Activated T-cell treated with anti-CD3 and anti-CD28 coated beads for 24 hours (primary cell): ENCODE measurements at regions not wholly inside any gene's neighbourhood (a gene's known extent, or its start where the extent isn't known, plus 50 kb on each side); places are given as distances from the start of the nearest gene placed in this dataset.

Source experiments
- DNase-seq: peaks from one replicate; pipeline ENCODE4 v3.0.0-alpha.2; 2020; ENCODE audit warnings: low read depth

GRCh38 chr10:84053626-84054025 is 85.7 kb upstream of the GHITM start:
- DNase-seq: no peak

DNA sequence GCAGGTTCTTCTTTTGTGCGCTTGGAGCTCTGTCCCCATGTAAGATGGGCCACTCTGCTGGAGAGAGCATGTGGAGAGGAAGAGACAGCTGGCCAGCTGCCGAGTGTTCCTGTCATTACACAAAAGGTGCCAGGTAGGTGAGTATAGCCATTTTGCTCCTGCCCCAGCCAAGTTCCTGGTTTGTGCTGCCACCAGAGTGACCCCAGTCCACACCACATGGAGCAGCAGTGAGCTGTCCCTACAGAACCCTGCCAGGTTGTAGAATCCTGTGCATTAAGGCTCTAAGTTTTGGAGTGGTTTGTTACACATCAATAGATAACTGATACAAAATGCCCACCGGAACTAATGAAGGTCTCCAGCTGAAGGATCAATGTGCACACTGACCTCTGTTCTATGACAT is 84.6 kb upstream of the GHITM start:
- no peak for DNase-seq

DNA sequence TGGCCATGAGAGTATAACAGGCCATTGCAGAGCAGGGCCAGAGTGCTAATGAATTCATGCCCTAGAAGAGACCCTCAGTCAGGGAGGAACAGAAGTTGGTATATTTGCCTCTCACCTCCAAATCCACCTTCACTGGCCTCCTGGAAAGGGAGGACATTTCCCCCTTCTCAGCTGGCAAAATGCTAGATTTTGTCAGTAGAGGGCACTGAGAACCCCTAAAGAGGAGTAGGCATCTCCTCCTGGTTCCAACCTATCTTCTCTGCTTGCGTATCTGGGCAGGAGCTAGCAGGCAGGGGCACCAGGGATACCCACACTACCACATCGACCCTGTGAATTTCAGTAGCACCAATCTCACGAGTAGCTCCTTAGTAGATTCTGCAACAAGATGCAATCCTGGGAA is 79.8 kb upstream of the GHITM start:
- DNase-seq: no peak

DNA sequence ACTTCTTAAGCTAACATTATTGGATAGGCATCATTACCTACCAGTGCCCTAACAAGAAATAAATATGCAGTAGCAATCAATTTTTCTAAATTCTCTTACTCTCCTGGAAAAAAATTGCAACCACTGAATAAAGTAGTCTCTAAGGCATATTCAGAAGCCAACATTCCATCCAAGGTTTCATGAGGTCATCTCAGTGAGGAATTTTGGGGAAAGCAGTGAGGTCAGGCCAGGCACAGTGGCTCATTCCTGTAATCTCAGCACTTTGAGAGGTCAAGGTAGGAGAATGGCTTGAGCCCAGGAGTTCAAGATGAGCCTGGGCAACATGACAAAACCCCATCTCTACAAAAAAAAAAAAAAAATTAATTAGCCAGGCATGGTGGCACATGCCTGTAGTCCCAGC is 75.9 kb upstream of the GHITM start:
- DNase-seq: no peak

DNA sequence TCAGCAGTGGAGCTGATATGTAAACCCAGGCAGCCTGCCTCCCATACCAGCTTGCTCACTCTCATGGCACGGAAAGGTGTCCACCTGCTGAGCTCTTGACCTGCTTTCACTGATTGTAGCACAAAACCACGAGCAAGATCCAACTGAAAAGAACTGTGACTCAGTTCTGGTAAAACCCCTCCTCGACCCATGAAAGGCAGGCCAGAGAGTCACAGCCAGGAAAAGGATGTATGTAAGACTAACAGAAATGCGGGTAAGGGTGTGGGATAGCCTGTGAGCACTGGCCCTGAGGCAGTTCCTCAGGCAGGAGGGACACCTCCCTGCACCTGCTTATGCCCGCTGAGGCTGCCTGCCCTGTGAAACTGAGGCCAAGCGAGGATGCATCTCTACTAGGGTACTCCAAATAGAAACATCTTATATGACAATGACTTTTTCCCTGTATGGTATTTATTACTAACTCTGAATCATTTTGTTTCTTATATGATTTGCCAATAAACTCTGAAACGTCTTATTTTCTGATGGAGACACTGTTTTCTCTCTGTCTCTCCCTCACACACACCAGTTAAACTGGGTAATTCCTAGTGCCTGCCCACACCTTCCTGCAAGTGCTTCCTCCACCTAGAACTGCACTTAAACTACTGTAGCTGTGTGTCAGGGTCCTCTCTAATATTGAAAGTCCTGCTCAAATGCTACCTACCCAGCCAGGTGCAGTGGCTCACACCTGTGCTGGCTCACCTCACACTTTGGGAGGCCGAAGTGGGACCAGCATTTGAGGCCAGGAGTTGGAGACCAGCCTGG is 73.3 kb upstream of the GHITM start:
- no peak for DNase-seq

DNA sequence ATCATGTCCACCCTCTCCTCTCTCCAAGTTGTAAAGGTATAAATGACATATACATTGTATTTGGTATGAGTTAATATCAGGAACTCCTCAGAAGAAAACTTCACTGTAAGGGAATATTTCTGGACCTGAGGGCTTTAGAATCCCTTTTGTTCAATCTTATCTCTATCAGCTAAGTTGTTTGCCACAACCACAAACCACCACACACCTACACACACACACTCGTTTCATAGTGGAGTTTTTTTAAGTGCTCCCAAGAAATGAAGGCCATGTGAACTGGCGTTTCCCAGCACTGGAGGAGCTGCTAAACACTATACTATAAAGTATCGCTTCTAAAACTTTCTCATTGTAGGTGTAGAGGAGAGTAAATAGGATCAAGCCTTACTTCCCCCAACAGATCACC is 64.8 kb upstream of the GHITM start:
- no peak for DNase-seq

DNA sequence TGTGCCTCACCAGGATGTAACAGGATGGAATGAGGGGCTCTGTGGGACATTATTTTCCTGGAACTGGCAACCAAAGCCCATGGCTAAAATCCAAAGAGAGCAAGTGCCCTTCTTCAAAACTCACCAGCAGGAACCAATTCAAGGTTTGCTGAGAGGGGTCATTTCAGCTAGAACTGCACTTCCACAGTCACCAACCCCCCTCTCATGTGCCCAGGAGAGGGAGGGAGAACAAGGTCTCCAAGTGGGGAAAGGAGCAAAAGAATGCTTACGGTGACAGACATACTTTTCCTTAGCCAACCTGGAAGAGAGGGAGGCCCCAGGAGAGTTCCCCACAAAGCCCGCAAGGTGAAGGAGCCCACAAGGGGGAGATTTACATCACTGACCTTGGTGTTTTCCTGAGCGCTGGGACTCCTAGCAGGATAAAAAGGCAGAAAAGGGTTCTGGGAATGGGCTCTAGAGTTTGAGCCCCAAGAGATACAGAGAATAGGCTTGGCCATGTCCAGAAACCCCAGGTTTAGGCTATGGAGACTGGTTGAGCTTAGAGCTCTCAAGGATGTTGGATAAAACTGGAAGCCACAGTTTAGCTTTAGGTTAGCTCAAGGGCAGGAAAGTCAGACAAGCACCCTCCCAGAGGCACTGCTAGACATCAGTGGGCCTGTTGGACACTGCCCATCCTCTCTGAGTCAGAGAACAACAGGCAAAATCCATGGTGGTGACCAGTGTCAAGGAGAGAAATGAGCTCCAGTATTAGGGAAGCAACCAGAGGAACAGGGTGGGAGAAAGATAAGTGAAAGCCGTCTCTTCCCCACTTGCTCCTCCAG is 63.9 kb upstream of the GHITM start:
- no peak for DNase-seq

DNA sequence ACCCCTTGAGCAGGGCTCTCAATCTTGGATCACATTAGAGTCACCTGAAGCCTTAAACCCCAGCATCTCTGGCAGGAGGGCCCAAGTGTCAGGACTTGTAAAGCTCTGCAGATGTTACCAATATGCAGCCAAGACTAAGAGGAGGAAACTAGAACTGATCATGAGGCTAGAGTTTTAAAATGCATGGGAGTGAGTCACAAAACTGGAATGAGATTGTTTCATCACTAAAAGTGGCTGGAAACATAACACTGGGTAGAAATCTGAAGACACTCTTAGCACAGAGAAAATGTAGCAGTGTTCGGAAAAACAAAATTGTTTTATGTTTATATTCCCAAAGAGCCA is 63.3 kb upstream of the GHITM start:
- no peak for DNase-seq

DNA sequence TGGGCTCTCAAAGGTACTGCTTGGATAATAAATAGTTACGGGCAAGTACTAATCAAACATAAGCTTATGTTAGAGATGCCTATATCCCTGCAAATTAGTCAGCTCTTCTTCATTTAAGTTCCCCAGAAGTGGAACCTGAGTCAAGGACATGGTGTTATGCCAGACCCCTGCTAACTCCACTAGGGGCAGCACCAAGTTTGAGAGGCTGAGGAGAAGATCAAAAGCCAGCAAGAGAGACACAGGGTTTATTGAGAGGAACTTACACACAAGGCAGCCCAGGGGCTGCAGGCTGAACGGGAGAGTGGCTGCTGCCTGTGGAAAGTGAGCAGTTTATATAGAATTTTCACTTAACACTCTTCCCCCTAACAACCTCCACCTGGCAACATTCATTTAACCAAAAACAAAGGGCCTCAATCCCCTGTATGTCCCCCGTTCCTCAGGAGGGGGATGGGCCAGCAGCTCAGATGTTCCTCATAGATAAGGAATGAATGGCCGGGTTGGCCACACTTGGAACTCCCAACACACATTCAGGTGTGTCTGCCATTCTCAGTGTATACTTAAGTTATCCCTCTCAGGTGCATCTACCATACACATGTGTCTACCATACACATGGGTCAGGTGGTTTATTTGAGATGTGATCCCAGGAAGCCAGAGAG is 62.6 kb upstream of the GHITM start:
- no peak for DNase-seq

DNA sequence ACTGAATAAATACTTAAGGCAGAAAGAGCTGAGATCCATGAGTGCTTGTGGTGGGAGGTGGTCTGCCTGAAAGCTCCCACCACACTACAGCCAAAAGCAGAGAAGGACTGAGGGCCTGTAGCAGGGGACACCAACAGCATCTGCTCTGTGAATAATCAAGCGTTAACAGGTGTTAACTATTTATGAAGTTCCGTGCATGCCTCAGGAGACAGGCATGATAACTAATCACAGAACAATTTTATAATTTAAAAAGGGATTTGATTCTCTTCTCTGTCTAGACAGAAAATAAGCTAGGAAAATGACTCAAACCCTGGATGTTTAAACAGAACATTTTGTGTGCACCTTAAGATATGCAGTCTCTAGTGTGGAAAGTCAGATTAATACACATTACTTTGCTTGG is 61.5 kb upstream of the GHITM start:
- no peak for DNase-seq

GRCh38 chr10:84078771-84079170 is 60.5 kb upstream of the GHITM start:
- no peak for DNase-seq

GRCh38 chr10:84084342-84084741 is 55.0 kb upstream of the GHITM start:
- DNase-seq: no peak

DNA sequence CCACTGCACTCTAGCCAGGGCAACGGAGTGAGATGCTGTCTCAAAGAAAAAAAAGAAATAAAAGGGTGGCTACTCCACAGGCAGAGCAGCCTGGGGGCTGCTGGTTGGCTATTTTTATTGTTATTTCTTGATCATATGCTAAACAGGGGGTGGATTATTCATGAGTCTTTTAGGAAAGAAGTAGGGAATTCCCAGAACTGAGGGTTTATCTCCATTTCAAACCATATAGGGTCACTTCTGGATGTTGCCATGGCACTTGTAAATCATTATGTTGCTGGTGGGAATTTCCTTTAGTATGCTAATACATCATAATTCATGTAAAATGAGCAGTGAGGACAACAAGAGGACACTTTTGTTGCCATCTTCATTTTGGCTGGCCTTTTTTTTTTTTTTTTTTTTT is 52.1 kb upstream of the GHITM start:
- no peak for DNase-seq

DNA sequence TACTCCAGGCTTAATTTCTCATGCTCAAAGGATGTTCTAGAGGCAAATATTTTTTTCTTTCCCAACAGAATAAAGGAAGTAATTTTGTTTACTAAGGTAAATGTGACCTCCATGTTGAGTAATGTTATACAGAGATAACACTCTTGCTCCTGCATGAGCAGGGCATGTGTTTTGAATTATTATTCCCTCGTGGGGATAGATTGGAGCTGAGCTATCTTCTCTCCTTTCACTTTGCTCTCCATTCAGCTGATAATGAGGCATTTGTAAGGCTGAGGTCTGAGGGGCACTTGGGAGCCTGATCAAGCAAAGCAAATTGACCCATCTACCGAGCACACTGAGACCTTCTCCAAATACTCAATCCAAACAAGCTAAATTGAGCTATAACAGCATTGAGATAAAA is 50.7 kb upstream of the GHITM start:
- no peak for DNase-seq

- no peak for DNase-seq
Observed at GRCh38 chr10:84089162-84089561, 50.1 kb upstream of the GHITM start.
